Left hindlimb (tissue), 1 donor: ENCODE measurements at regions not wholly inside any gene's neighbourhood (a gene's known extent, or its start where the extent isn't known, plus 50 kb on each side); places are given as distances from the start of the nearest gene placed in this dataset.
"Not testable (repeated sequence)": the region's sequence is repeated elsewhere in the genome, so short reads cannot be mapped to it uniquely, and the experiment has no call there.

Source experiments
- DNase-seq: peaks from one replicate; pipeline ENCODE4 v3.0.0-alpha.2; 2018

DNA sequence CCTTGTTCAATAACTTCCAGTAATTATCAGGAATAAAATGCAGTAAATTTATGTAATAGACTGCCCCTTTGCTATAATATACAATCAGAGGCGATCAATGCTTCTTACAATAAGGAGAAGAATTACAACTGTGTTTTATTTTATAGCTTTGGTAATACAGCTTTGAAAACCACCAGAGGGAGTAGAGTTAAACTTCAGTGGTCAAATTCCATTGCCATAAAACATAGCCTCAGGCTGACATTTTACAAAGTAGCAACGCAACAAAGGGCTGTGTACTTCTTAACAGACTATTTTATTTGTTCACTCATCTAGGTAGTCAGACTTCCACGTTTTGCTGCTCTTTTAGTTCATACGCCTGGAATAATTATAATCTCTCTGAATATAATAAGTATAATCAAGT lies 58.5 kb downstream of the TEX13C start:
- DNase-seq: no peak

DNA sequence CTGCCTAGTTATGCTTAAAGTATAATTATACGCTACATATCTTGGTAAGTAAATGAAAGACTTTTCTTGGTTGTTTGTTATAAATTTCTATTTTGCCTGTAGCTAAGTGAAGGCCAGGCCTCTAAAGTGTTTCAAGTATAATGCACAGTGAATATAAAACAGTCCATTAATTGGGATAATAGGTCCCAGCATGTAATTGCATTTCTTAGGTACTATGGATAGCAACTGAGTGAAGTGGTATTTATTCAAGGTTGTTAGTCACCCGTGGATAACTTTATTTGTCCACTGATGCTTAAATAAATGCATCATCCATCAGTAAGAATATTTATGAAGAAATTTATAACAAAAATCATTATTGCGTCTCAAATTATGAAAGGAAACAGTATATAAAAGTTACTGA lies 59.1 kb downstream of the TEX13C start:
- DNase-seq: no peak

DNA sequence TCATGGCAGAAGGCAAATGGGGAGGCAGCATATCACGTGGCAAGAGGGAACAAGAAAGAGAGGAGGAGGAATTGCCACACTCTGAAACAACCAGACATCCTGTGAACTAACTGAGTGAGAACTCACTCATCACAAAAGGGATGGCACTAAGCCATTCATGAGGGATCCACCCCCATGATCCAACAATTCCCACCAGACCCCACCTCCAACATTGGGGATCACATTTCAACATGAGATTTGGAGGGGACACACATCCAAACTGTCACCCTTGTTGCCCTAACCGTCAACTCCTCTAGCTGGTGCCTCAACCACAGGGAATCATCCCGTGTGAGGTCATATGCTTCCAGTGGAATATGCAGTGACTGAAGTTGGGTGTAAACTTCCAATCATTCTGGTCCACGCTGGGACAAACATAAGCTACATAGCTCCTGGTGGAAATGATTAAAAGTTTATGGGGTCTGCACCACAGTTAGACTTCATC lies 62.5 kb downstream of the TEX13C start:
- no peak for DNase-seq

- no peak for DNase-seq
These were observed 63.2 kb downstream of the TEX13C start for GRCh38 chrX:125382889-125383288.

DNA sequence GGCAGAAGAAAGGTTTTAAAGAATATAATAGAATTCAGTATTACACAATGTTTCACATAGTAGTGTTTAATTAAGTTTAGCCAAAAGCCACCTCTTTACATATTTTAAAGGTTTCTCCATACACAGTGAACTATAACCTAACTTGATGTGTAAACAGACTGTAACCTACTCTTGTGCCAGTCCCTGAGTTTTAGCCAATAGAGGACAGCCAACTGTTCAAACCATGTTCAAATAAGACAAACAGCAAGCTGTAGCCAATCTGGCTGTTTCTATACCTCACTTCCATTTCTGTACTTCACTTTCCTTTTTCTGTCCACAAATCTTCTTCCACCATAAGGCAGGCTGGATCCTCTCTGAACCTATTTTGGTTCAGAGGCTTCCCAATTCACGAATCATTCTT lies 65.2 kb downstream of the TEX13C start:
- DNase-seq: no peak

DNA sequence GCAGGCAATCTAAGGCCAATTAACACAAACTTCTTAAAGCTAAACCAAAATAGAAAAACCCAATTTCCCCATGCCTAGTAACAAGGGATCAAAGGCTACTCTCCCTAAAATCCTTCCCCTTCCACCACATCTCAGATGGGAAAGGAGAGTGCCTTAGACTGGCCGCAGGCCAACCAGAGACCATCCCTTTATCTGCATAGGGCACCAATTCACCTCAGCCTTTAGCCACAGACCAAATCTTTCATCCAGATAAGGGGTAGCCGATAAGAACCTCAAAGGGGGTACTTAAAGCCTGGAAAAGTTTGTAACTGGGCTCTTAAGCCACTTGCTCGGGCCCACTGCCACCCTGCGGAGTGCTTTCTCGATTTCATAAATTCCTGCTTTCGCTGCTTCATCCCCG lies 68.3 kb downstream of the TEX13C start:
- no peak for DNase-seq

DNA sequence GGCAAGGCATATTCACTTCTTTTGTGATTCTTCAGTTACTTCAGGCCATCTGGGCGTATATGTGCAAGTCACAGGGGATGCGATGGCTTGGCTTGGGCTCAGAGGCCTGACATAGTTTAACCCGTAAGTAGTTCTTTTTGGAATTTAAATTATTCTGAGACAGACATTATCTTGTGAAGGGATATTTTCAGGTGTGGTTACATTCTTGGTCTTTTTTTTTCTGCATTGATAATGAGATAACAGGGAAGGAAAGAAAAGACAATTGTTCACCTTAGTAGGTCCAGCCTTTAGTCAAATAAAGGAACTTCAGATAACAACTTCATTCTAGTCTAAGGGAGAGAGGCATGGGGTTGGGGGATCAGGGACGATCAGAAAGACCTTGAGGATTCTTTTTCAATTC lies 74.8 kb downstream of the TEX13C start:
- DNase-seq: no peak

DNA sequence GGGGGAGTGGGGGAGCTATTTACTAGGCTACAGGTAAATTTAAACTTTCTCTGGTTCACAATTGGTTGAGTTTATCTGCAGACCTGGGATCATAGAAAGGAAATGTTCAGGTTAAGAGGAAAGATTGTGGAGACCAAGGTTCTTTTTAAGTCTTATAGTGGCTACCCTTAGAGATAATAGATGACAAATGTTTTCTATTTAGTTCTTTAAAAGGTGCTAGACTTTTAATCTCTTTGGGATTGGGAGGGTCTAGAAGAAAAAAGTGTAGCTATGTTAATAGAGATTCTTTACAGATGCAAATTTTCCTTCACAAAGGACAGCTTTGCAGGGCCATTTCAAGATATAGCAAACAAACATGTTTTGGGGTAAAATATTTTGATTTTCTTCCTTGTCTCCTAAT lies 76.0 kb downstream of the TEX13C start:
- no peak for DNase-seq

DNA sequence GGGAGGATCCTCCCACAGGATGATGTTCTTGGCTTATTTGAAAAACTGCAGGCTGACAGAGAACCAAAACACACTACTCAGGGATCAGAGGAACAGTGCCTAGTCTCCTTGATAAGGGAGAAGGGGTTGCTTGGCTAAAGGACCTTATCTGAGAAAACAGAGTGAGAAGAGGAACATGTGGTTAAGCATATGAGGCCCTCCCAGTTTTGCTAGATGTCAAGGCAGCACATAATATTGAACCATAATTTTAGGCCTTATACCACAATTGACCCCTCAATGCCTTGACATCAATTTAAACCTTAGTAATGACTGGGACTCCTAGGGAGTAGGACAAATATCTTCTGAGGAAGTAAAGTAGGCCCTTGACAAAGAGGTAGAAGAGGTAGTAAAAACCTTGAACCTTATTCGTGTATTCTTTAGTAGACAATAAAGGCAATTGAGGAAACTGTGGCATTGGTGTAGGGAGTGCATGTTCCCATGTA lies 79.3 kb downstream of the TEX13C start:
- DNase-seq: no peak

DNA sequence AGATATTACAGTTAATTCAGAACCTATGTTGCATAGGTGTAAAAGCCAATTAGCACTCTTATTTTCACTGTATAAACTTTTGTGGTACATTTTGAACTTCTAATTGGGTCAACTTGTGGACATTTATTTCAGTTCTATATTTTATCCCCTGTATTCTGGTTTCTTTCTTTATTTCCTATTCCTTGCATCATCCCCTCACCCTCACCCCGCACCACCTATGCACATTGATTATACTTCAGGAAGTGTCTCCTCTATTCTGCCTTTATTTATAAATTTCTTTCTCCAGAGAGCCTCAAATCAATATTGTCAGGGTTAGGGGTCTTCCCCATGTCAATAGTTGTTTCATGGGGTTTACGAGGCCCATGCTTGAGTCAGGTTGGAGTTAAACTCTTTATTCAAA lies 83.1 kb downstream of the TEX13C start:
- DNase-seq: no peak

- no peak for DNase-seq
These were observed 85.0 kb downstream of the TEX13C start for GRCh38 chrX:125404667-125405160.

DNA sequence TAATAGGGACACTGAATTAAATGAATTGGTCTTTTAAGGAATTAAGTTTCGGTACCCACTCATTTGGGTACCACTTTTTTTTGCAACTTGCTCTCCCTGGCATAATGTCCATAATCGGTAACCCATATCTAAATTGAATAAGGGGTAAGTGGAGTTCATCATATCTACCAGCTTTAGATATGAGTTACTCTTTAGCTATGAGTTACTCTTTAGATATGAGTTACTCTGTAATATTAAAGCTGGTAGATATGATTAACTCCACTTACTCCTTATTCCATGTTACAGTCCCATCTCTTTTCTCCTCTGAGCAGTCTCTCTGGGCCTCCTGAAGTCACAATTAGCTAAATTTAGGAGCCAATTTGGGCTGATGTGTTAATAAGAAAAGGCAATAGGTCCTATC lies 85.7 kb downstream of the TEX13C start:
- no peak for DNase-seq

DNA sequence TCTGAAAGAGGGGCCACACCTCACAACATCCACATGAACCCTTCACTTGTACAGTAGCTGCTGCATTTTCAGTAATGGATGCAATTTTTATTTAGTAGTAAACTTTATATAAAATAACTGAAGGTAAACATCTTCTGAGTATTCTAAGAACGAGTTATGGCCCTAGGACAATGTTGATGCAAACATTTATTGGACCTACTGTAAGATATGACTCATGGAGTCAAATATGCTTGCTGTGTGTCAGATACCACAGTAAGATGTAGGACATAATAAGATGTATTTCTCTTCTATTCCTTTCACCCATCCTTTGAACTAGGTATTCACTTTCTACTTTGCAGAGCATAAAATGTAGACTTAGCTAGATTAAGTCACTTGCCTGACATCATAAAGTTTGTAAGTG lies 87.6 kb downstream of the TEX13C start:
- DNase-seq: no peak

- DNase-seq: no peak
These were observed 101.1 kb downstream of the TEX13C start for GRCh38 chrX:125420809-125421208.

- DNase-seq: no peak
These were observed 103.3 kb downstream of the TEX13C start for GRCh38 chrX:125422986-125423385.

GRCh38 chrX:125424536-125424935 lies 104.9 kb downstream of the TEX13C start:
- no peak for DNase-seq

DNA sequence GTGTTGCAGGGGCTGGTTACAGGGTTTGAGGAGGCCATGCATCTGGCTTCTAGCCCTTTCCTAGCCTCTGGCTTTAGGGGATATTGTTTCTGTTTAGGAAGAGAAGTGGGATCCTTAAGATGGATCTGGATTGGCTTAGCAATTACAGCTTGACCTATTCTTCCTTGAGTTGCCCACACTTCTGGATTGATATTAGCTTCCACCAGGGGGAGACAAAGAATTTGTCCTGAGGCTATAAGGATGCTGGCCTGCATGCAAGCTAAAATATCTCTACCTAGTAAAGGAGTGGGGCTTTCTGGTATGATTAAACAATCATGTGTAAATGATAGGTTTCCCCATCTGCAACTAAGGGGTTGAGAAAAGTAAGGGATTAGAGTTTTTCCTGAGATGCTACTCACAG lies 117.2 kb downstream of the TEX13C start:
- no peak for DNase-seq

DNA sequence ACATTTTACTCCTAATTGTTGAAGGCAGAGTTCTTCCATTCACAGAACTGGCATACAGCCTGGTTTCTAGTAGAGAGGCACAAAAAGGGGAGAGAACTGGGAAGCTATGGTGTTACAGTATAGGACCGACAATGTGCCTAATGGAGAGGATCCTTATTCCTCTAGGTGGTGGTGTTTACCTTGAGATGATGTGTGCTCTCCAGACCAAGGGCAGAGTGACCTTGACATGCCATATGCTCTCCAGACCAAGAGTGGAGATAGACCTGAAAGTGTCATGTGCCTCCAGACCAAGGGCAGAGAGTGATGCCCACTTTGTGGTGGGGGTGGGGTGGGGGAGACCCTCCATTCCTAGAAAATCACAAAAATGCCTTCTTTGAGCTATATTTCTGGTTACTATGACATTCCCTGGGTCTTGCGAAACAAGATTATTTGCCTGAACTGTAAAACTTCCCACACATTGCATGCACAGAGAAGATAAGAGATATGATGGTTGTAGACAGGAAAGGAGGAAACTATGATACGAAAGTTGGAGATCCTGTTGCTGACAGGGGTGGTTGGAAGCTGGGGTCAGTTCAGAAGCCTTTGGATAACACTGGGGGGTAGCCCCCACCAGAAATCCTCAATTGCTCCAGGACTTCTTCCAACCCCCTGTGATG lies 119.7 kb downstream of the TEX13C start:
- no peak for DNase-seq

DNA sequence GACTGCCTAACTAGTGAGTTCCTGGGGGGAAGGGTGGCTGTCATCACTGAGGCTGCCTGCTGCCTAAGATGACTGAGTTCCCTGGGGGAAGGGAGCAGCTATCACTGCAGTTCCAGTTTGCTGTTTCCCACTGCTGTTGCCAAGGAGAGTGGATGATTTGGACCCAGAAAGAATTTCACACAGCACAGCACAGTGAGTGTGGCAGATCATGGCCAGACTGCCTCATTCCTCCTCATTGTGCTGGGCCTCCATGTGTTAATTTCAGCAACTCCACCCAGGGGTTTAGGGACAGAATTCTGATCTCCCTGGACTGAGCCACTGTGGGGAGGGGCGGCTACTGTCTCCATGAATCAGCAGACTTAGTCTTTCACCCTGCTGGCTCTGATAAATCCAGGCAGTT lies 125.0 kb downstream of the TEX13C start:
- DNase-seq: no peak

DNA sequence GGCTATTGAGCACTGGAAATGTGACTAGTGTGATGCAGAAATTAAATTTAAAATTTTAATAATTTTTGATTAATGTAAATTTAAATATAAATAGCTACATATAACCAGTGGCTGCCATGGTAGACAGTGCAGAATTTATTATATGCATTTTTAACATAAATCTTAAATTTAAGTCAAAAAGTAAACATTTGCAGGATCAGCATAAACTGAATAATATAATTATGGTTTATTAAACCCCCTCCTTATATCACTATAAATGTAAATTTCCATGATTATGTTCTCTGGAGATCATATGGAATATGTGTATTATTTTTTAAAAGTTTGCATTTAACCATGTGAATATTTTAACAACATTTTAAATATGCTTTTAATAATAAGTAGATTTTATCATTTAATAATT lies 155.8 kb downstream of the TEX13C start:
- DNase-seq: no peak

DNA sequence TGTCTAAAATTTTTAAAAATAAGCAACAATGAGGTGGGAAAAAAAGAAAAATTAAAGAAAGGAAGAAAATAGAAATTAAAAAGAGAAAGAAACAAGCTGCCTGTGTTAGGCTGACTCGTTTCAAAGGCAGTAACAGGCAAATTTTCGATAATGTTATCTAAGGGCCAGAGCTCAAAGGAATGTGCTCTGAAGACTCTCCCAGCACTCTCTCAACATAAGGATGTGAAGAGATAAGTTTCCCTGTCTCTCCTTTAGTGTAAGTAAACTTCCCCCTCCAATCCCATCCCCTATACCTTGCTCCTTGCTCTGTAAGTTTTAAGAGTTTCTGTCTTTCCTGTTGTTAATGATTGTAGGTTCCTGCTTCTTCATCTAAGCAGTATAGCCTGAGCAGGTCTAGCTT lies 172.8 kb downstream of the TEX13C start:
- DNase-seq: no peak

DNA sequence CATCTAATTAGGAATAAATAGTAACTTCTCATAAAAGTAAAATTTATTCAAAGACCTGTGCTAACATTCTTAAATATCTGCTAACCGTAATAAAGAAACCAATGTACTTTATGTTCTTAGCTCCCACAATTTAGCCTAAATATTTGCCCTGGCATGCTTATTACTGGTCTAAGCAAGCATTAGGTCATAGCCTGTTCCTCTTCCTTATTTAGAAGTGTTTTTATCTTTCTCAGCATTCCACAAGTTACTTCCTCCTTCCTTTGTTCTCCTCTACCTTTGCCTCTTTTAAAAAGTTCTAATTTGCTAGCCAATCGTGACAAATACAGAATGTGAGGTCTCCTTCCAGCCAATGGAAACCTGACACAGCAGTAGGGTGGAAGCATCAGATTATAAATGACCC lies 173.3 kb downstream of the TEX13C start:
- DNase-seq: not testable (repeated sequence)

- DNase-seq: no peak
These were observed 178.0 kb downstream of the TEX13C start for GRCh38 chrX:125497667-125498066.

DNA sequence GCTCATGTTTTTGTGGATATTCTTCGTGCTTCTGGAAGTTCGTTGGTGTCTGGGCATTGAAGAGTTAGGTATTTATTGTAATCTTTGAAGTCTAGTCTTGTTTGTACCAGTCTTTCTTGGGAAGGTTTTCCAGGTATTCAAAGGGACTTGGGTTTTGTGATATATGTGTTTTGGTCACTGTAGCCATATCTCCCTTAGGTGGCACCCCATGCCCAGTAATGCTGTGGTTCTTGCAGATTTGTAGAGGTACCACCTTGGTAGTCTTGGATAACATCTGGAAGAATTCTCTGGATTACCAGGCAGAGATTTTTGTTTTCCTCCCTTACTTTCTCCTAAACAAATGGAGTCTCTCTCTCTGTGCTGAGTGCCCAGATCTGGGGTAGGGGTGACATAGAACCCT lies 184.1 kb downstream of the TEX13C start:
- no peak for DNase-seq

GRCh38 chrX:125505207-125505606 lies 185.5 kb downstream of the TEX13C start:
- DNase-seq: no peak
